ENCODE measurements at regions not wholly inside any gene's neighbourhood (a gene's known extent, or its start where the extent isn't known, plus 50 kb on each side); places are given as distances from the start of the nearest gene placed in this dataset.

- no CpG with 5 or more reads among the region's 2 CpGs for whole genome bisulfite sequencing, 2 donors (ENCODE audit: extremely low coverage in 2 of 2, insufficient read length in 2 of 2, insufficient replicate concordance in 1 of 2)
- H3K79me1 ChIP-seq (ENCODE audit: low read depth, low read length) = no peaks in the 10 kb centered on the region
These were observed 120.3 kb downstream of the NREP start for GRCh38 chr5:111636736-111637135.

GRCh38 chr5:111635916-111636570, 121.0 kb downstream of the NREP start:
- DNase-seq (ENCODE audit: low spot score) = no peak
- no peaks in the 10 kb centered on the region for H3K36me3 ChIP-seq (replicated peaks in 1 of 2; ENCODE audit: control insufficient read depth in 2 of 2, insufficient read depth in 2 of 2, low read length in 2 of 2)
- H3K27me3 ChIP-seq (ENCODE audit: control insufficient read depth in 3 of 3, insufficient read depth in 3 of 3, low read depth in 1 of 3, low read length in 3 of 3) = no peaks in the 10 kb centered on the region
- no peak overlapping the region for H3K9ac ChIP-seq (ENCODE audit: low read depth, low read length, poor library complexity)
- H2AK5ac ChIP-seq (ENCODE audit: low read depth, low read length) = no peak overlapping the region
- no peak overlapping the region for H4K91ac ChIP-seq (ENCODE audit: low read depth, low read length, poor library complexity)
- H3K4me1 ChIP-seq (ENCODE audit: control insufficient read depth in 2 of 2, insufficient read depth in 1 of 2, low read depth in 1 of 2, low read length in 2 of 2) = no peaks in the 10 kb centered on the region
- no peak overlapping the region for H3K27ac ChIP-seq (replicated peaks; ENCODE audit: low read length)
- H3K79me1 ChIP-seq (ENCODE audit: low read depth, low read length) = no peaks in the 10 kb centered on the region
- H2AFZ ChIP-seq (ENCODE audit: low read length) = no peak overlapping the region
- H2BK120ac ChIP-seq (ENCODE audit: low read depth, low read length) = no peak overlapping the region
- H3K9me3 ChIP-seq (replicated peaks in 1 of 2; ENCODE audit: control insufficient read depth in 2 of 2, insufficient read depth in 1 of 2, low read depth in 1 of 2, low read length in 2 of 2) = peaks cover 0 to 16% of the 10 kb centered on the region in 2 donors
- H3K23ac ChIP-seq (ENCODE audit: low read depth, low read length, poor library complexity) = no peak overlapping the region
- H4K8ac ChIP-seq (ENCODE audit: low read depth, low read length) = no peak overlapping the region
- no peak overlapping the region for H2BK12ac ChIP-seq (ENCODE audit: low read length)
- H2BK5ac ChIP-seq (ENCODE audit: low read length) = no peak overlapping the region
- no peak overlapping the region for H3K4me2 ChIP-seq (ENCODE audit: insufficient read depth, low read length, poor library complexity, severe bottlenecking)
- no peak overlapping the region for H3K4me3 ChIP-seq (ENCODE audit: low read length in 2 of 2)
- H3K18ac ChIP-seq (ENCODE audit: low read length) = no peak overlapping the region
- H2BK15ac ChIP-seq (ENCODE audit: low read length) = no peak overlapping the region
- H3K14ac ChIP-seq (ENCODE audit: low read length) = no peak overlapping the region
- whole genome bisulfite sequencing, 2 donors (ENCODE audit: extremely low coverage in 2 of 2, insufficient read length in 2 of 2, insufficient replicate concordance in 1 of 2) = no CpG with 5 or more reads among the region's 3 CpGs
- no peak overlapping the region for H3K4ac ChIP-seq (ENCODE audit: low read length)

More at GRCh38 chr5:111636736-111637135, 120.3 kb downstream of the NREP start:
- Histone ChIP-seq H3K27me3 (ENCODE audit: control insufficient read depth in 3 of 3, insufficient read depth in 3 of 3, low read depth in 1 of 3, low read length in 3 of 3) (no peaks in the 10 kb centered on the region), H2BK120ac (ENCODE audit: low read depth, low read length) (no peak overlapping the region), H3K4me3 (ENCODE audit: low read length in 2 of 2) (no peak overlapping the region), H4K91ac (ENCODE audit: low read depth, low read length, poor library complexity) (no peak overlapping the region), H4K8ac (ENCODE audit: low read depth, low read length) (no peak overlapping the region), H2BK15ac (ENCODE audit: low read length) (no peak overlapping the region), H3K9me3 (replicated peaks in 1 of 2; ENCODE audit: control insufficient read depth in 2 of 2, insufficient read depth in 1 of 2, low read depth in 1 of 2, low read length in 2 of 2) (peaks cover 0 to 16% of the 10 kb centered on the region in 2 donors), H2AK5ac (ENCODE audit: low read depth, low read length) (no peak overlapping the region), H2BK5ac (ENCODE audit: low read length) (no peak overlapping the region), H3K4me2 (ENCODE audit: insufficient read depth, low read length, poor library complexity, severe bottlenecking) (no peak overlapping the region), H2AFZ (ENCODE audit: low read length) (no peak overlapping the region), H2BK12ac (ENCODE audit: low read length) (no peak overlapping the region), H3K36me3 (replicated peaks in 1 of 2; ENCODE audit: control insufficient read depth in 2 of 2, insufficient read depth in 2 of 2, low read length in 2 of 2) (no peaks in the 10 kb centered on the region), H3K27ac (replicated peaks; ENCODE audit: low read length) (no peak overlapping the region), H3K9ac (ENCODE audit: low read depth, low read length, poor library complexity) (no peak overlapping the region), H3K14ac (ENCODE audit: low read length) (no peak overlapping the region), H3K4ac (ENCODE audit: low read length) (no peak overlapping the region), H3K4me1 (ENCODE audit: control insufficient read depth in 2 of 2, insufficient read depth in 1 of 2, low read depth in 1 of 2, low read length in 2 of 2) (no peaks in the 10 kb centered on the region), H3K18ac (ENCODE audit: low read length) (no peak overlapping the region), H3K23ac (ENCODE audit: low read depth, low read length, poor library complexity) (no peak overlapping the region)
- no peak for DNase-seq (ENCODE audit: low spot score)

- Histone ChIP-seq H2BK120ac (ENCODE audit: low read depth, low read length) (no peak overlapping the region), H3K27ac (replicated peaks; ENCODE audit: low read length) (no peak overlapping the region), H3K79me1 (ENCODE audit: low read depth, low read length) (no peaks in the 10 kb centered on the region), H2AK5ac (ENCODE audit: low read depth, low read length) (no peak overlapping the region), H2BK15ac (ENCODE audit: low read length) (no peak overlapping the region), H4K8ac (ENCODE audit: low read depth, low read length) (no peak overlapping the region), H2BK5ac (ENCODE audit: low read length) (no peak overlapping the region), H3K4me3 (ENCODE audit: low read length in 2 of 2) (no peak overlapping the region), H3K18ac (ENCODE audit: low read length) (no peak overlapping the region), H4K91ac (ENCODE audit: low read depth, low read length, poor library complexity) (no peak overlapping the region), H3K9ac (ENCODE audit: low read depth, low read length, poor library complexity) (no peak overlapping the region), H3K4me2 (ENCODE audit: insufficient read depth, low read length, poor library complexity, severe bottlenecking) (no peak overlapping the region), H2BK12ac (ENCODE audit: low read length) (no peak overlapping the region), H3K9me3 (replicated peaks in 1 of 2; ENCODE audit: control insufficient read depth in 2 of 2, insufficient read depth in 1 of 2, low read depth in 1 of 2, low read length in 2 of 2) (peaks cover 0 to 16% of the 10 kb centered on the region in 2 donors), H3K27me3 (ENCODE audit: control insufficient read depth in 3 of 3, insufficient read depth in 3 of 3, low read depth in 1 of 3, low read length in 3 of 3) (no peaks in the 10 kb centered on the region), H3K4me1 (ENCODE audit: control insufficient read depth in 2 of 2, insufficient read depth in 1 of 2, low read depth in 1 of 2, low read length in 2 of 2) (no peaks in the 10 kb centered on the region), H3K4ac (ENCODE audit: low read length) (no peak overlapping the region), H3K23ac (ENCODE audit: low read depth, low read length, poor library complexity) (no peak overlapping the region), H3K36me3 (replicated peaks in 1 of 2; ENCODE audit: control insufficient read depth in 2 of 2, insufficient read depth in 2 of 2, low read length in 2 of 2) (no peaks in the 10 kb centered on the region), H2AFZ (ENCODE audit: low read length) (no peak overlapping the region), H3K14ac (ENCODE audit: low read length) (no peak overlapping the region)
- DNase-seq (ENCODE audit: low spot score) = peak; percentile 3
- no CpG with 5 or more reads among the region's 7 CpGs for WGBS, 2 donors (ENCODE audit: extremely low coverage in 2 of 2, insufficient read length in 2 of 2, insufficient replicate concordance in 1 of 2)
These were observed 121.7 kb downstream of the NREP start for GRCh38 chr5:111635151-111635902.

DNA sequence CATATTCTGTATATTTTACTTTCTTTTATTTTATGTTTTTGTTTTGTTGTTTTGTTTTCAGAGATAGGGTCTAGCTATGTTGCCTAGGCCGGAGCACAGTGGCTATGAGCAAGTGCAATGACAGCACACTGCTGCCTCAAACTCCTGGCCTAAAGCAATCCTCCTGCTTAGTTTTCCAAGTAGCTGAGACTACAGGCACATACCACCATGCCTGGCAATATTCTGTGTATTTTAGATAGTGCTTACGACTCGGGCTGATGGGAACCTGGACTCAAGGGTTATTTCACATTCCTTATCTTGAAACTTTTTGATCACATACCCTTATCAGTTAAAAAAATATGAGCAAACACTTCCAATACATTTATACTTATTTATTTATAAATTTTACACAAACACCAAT, 119.0 kb upstream of the STARD4 start:
- no peaks in the 10 kb centered on the region for H3K36me3 ChIP-seq (replicated peaks in 1 of 2; ENCODE audit: control insufficient read depth in 2 of 2, insufficient read depth in 2 of 2, low read length in 2 of 2)
- H3K4me2 ChIP-seq (ENCODE audit: insufficient read depth, low read length, poor library complexity, severe bottlenecking) = no peak overlapping the region
- no peak overlapping the region for H2BK12ac ChIP-seq (ENCODE audit: low read length)
- no peak overlapping the region for H2AK5ac ChIP-seq (ENCODE audit: low read depth, low read length)
- no peak overlapping the region for H2BK5ac ChIP-seq (ENCODE audit: low read length)
- no peaks in the 10 kb centered on the region for H3K79me1 ChIP-seq (ENCODE audit: low read depth, low read length)
- H3K18ac ChIP-seq (ENCODE audit: low read length) = no peak overlapping the region
- no peak overlapping the region for H4K8ac ChIP-seq (ENCODE audit: low read depth, low read length)
- DNase-seq (ENCODE audit: low spot score) = no peak
- no CpG with 5 or more reads among the region's 3 CpGs for WGBS, 2 donors (ENCODE audit: extremely low coverage in 2 of 2, insufficient read length in 2 of 2, insufficient replicate concordance in 1 of 2)
- no peaks in the 10 kb centered on the region for H3K27me3 ChIP-seq (ENCODE audit: control insufficient read depth in 3 of 3, insufficient read depth in 3 of 3, low read depth in 1 of 3, low read length in 3 of 3)
- no peaks in the 10 kb centered on the region for H3K4me1 ChIP-seq (ENCODE audit: control insufficient read depth in 2 of 2, insufficient read depth in 1 of 2, low read depth in 1 of 2, low read length in 2 of 2)
- H2BK120ac ChIP-seq (ENCODE audit: low read depth, low read length) = no peak overlapping the region
- no peak overlapping the region for H3K23ac ChIP-seq (ENCODE audit: low read depth, low read length, poor library complexity)
- H3K9ac ChIP-seq (ENCODE audit: low read depth, low read length, poor library complexity) = no peak overlapping the region
- H3K27ac ChIP-seq (replicated peaks; ENCODE audit: low read length) = no peak overlapping the region
- H4K91ac ChIP-seq (ENCODE audit: low read depth, low read length, poor library complexity) = no peak overlapping the region
- H3K4ac ChIP-seq (ENCODE audit: low read length) = no peak overlapping the region
- no peak overlapping the region for H3K14ac ChIP-seq (ENCODE audit: low read length)
- H3K4me3 ChIP-seq (ENCODE audit: low read length in 2 of 2) = no peak overlapping the region
- no peaks in the 10 kb centered on the region for H3K9me3 ChIP-seq (replicated peaks in 1 of 2; ENCODE audit: control insufficient read depth in 2 of 2, insufficient read depth in 1 of 2, low read depth in 1 of 2, low read length in 2 of 2)
- no peak overlapping the region for H2AFZ ChIP-seq (ENCODE audit: low read length)
- H2BK15ac ChIP-seq (ENCODE audit: low read length) = no peak overlapping the region
